DND-41 (cell line): ENCODE measurements at regions not wholly inside any gene's neighbourhood (a gene's known extent, or its start where the extent isn't known, plus 50 kb on each side); places are given as distances from the start of the nearest gene placed in this dataset.

Source experiments
- EZH2 ChIP-seq: IDR thresholded peaks from 3 replicates; pipeline ENCODE4 v1.6.1; 2012; ENCODE audit warnings: borderline replicate concordance, low read depth, mild to moderate bottlenecking, moderate library complexity, low read length, inconsistent platforms; ENCODE audit not compliant: severe bottlenecking
- TF ChIP-seq, protein P1 (sequence below): IDR thresholded peaks from 2 replicates; pipeline ENCODE4 v1.5.1; 2012; ENCODE audit warnings: borderline replicate concordance, low read length, moderate library complexity, mild to moderate bottlenecking; ENCODE audit not compliant: poor library complexity, severe bottlenecking; ENCODE audit errors: extremely low read depth

- TF ChIP-seq, protein P1, sequence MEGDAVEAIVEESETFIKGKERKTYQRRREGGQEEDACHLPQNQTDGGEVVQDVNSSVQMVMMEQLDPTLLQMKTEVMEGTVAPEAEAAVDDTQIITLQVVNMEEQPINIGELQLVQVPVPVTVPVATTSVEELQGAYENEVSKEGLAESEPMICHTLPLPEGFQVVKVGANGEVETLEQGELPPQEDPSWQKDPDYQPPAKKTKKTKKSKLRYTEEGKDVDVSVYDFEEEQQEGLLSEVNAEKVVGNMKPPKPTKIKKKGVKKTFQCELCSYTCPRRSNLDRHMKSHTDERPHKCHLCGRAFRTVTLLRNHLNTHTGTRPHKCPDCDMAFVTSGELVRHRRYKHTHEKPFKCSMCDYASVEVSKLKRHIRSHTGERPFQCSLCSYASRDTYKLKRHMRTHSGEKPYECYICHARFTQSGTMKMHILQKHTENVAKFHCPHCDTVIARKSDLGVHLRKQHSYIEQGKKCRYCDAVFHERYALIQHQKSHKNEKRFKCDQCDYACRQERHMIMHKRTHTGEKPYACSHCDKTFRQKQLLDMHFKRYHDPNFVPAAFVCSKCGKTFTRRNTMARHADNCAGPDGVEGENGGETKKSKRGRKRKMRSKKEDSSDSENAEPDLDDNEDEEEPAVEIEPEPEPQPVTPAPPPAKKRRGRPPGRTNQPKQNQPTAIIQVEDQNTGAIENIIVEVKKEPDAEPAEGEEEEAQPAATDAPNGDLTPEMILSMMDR: no peak
- no peak for TF ChIP-seq EZH2
These were observed 458.8 kb upstream of the CNTN5 start for GRCh38 chr11:98561877-98562395.
